Effector memory CD8-positive, alpha-beta T cell (primary cell): ENCODE measurements at regions not wholly inside any gene's neighbourhood (a gene's known extent, or its start where the extent isn't known, plus 50 kb on each side); places are given as distances from the start of the nearest gene placed in this dataset.

Experiments
- ATAC-seq: fragments of 150-1000 bp; cut with Tn5 transposase; replicated peaks from 2 replicates; pipeline ENCODE4 v1.10.0; 2021; ENCODE audit warnings: mild to moderate bottlenecking, moderate library complexity
- DNase-seq, 3 experiments: peaks; one replicate each; pipeline ENCODE4 v3.0.0; 2021
- H3K27ac Mint-ChIP-seq, 2 donors: one replicate each; pipeline ENCODE4 v1.8.0; 2022; ENCODE audit warnings: mild to moderate bottlenecking in 2 of 2, mixed read lengths in 2 of 2, moderate library complexity in 2 of 2
- H3K27me3 Mint-ChIP-seq, 2 donors: one replicate each; pipeline ENCODE4 v1.8.0; 2022; ENCODE audit warnings: mixed read lengths in 2 of 2
- H3K36me3 Mint-ChIP-seq: one replicate; pipeline ENCODE4 v1.8.0; 2022; ENCODE audit warnings: mild to moderate bottlenecking, moderate library complexity, mixed read lengths; ENCODE audit not compliant: insufficient read depth
- H3K4me1 Mint-ChIP-seq, 2 donors: one replicate each; pipeline ENCODE4 v1.8.0; 2022; ENCODE audit warnings: low read depth in 2 of 2, mixed read lengths in 2 of 2
- H3K4me3 Mint-ChIP-seq, 2 donors: one replicate each; pipeline ENCODE4 v1.8.0; 2022; ENCODE audit warnings: mild to moderate bottlenecking in 2 of 2, mixed read lengths in 2 of 2, moderate library complexity in 2 of 2
- H3K9me3 Mint-ChIP-seq, 2 donors: one replicate each; pipeline ENCODE4 v1.8.0; 2022; ENCODE audit warnings: mixed read lengths in 2 of 2

- ATAC-seq: no peak
- Mint-ChIP-seq H3K4me3 (no peak overlapping the region), H3K4me1 (peaks cover 9% of the 10 kb centered on the region in 2 donors), H3K9me3 (no peaks in the 10 kb centered on the region), H3K27me3 (peaks cover 36 to 54% of the 10 kb centered on the region in 2 donors), H3K27ac (no peak overlapping the region), H3K36me3 (no peaks in the 10 kb centered on the region)
- DNase-seq: no peak
Observed at GRCh38 chr4:108359130-108359985, 190.6 kb upstream of the LEF1 start.

- H3K27me3 Mint-ChIP-seq: peaks cover 13 to 34% of the 10 kb centered on the region in 2 donors
Observed at GRCh38 chr4:108355902-108356535, 187.3 kb upstream of the LEF1 start.

GRCh38 chr4:108355186-108355901, 186.6 kb upstream of the LEF1 start:
- peak; percentile 51 for ATAC-seq
- no peak for DNase-seq
- Mint-ChIP-seq H3K4me1 (peaks cover 9% of the 10 kb centered on the region in 2 donors), H3K9me3 (no peaks in the 10 kb centered on the region), H3K27me3 (peaks cover 6 to 27% of the 10 kb centered on the region in 2 donors), H3K36me3 (no peaks in the 10 kb centered on the region), H3K4me3 (no peak overlapping the region), H3K27ac (no peak overlapping the region)

More at GRCh38 chr4:108355902-108356535, 187.3 kb upstream of the LEF1 start:
- Mint-ChIP-seq H3K4me1 (peaks cover 9% of the 10 kb centered on the region in 2 donors), H3K27ac (no peak overlapping the region), H3K36me3 (no peaks in the 10 kb centered on the region), H3K9me3 (no peaks in the 10 kb centered on the region), H3K4me3 (no peak overlapping the region)
- DNase-seq (no peak), ATAC-seq (no peak)

GRCh38 chr4:108352664-108353308, 184.1 kb upstream of the LEF1 start:
- Mint-ChIP-seq H3K9me3 (no peaks in the 10 kb centered on the region), H3K27ac (no peak overlapping the region), H3K4me1 (peaks cover 4 to 5% of the 10 kb centered on the region in 2 donors), H3K36me3 (no peaks in the 10 kb centered on the region), H3K27me3 (peaks cover 0 to 15% of the 10 kb centered on the region in 2 donors), H3K4me3 (no peak overlapping the region)
- DNase-seq (no peak), ATAC-seq (no peak)

GRCh38 chr4:108351791-108352190, 183.1 kb upstream of the LEF1 start:
- Mint-ChIP-seq H3K27ac (no peak overlapping the region), H3K9me3 (no peaks in the 10 kb centered on the region), H3K36me3 (no peaks in the 10 kb centered on the region), H3K27me3 (peaks cover 0 to 10% of the 10 kb centered on the region in 2 donors), H3K4me1 (peaks cover 4 to 5% of the 10 kb centered on the region in 2 donors), H3K4me3 (no peak overlapping the region)
- no peak for DNase-seq
- ATAC-seq: no peak

GRCh38 chr4:108350332-108350731, 181.6 kb upstream of the LEF1 start:
- Mint-ChIP-seq H3K9me3 (no peaks in the 10 kb centered on the region), H3K4me3 (no peak overlapping the region), H3K36me3 (no peaks in the 10 kb centered on the region), H3K4me1 (peaks cover 2 to 3% of the 10 kb centered on the region in 2 donors), H3K27ac (no peak overlapping the region), H3K27me3 (peaks cover 0 to 10% of the 10 kb centered on the region in 2 donors)
- no peak for DNase-seq
- ATAC-seq: no peak

GRCh38 chr4:108346818-108347210, 178.1 kb upstream of the LEF1 start:
- Mint-ChIP-seq H3K4me1 (peaks cover 8 to 9% of the 10 kb centered on the region in 2 donors), H3K27me3 (peaks cover 0 to 4% of the 10 kb centered on the region in 2 donors), H3K4me3 (no peak overlapping the region), H3K27ac (no peak overlapping the region), H3K9me3 (no peaks in the 10 kb centered on the region), H3K36me3 (no peaks in the 10 kb centered on the region)
- DNase-seq: no peak
- ATAC-seq: no peak

- H3K27me3 Mint-ChIP-seq: no peaks in the 10 kb centered on the region
- ATAC-seq: no peak
- no peak for DNase-seq
- no peak overlapping the region for H3K27ac Mint-ChIP-seq
- H3K4me1 Mint-ChIP-seq: peaks cover 8 to 9% of the 10 kb centered on the region in 2 donors
- H3K36me3 Mint-ChIP-seq: no peaks in the 10 kb centered on the region
- H3K9me3 Mint-ChIP-seq: no peaks in the 10 kb centered on the region
- no peak overlapping the region for H3K4me3 Mint-ChIP-seq
Observed at GRCh38 chr4:108345862-108346817, 177.4 kb upstream of the LEF1 start.

GRCh38 chr4:108342325-108342970, 173.7 kb upstream of the LEF1 start:
- H3K4me3 Mint-ChIP-seq: peak overlapping the region; percentile 38 to 55
- H3K4me1 Mint-ChIP-seq: peaks cover 9% of the 10 kb centered on the region in 2 donors
- H3K9me3 Mint-ChIP-seq: no peaks in the 10 kb centered on the region
- peaks cover 4 to 11% of the 10 kb centered on the region in 2 donors for H3K27me3 Mint-ChIP-seq
- peak overlapping the region; percentile 15 to 45 for H3K27ac Mint-ChIP-seq
- DNase-seq: peak in 1 of 3 experiments; percentile 1
- H3K36me3 Mint-ChIP-seq: no peaks in the 10 kb centered on the region
- peak; percentile 88 for ATAC-seq

- no peaks in the 10 kb centered on the region for H3K36me3 Mint-ChIP-seq
- H3K9me3 Mint-ChIP-seq: no peaks in the 10 kb centered on the region
- H3K4me1 Mint-ChIP-seq: peaks cover 6% of the 10 kb centered on the region in 2 donors
- H3K27ac Mint-ChIP-seq: no peak overlapping the region
- no peak overlapping the region for H3K4me3 Mint-ChIP-seq
- ATAC-seq (no peak), DNase-seq (no peak)
- H3K27me3 Mint-ChIP-seq: peaks cover 7 to 37% of the 10 kb centered on the region in 2 donors
Observed at GRCh38 chr4:108337923-108338322, 169.2 kb upstream of the LEF1 start.

GRCh38 chr4:108336076-108336475, 167.3 kb upstream of the LEF1 start:
- no peaks in the 10 kb centered on the region for H3K36me3 Mint-ChIP-seq
- H3K4me1 Mint-ChIP-seq: peaks cover 0 to 1% of the 10 kb centered on the region in 2 donors
- ATAC-seq (no peak), DNase-seq (no peak)
- no peaks in the 10 kb centered on the region for H3K9me3 Mint-ChIP-seq
- no peak overlapping the region for H3K27ac Mint-ChIP-seq
- no peak overlapping the region for H3K4me3 Mint-ChIP-seq
- peaks cover 16 to 50% of the 10 kb centered on the region in 2 donors for H3K27me3 Mint-ChIP-seq

- no peak overlapping the region for H3K27ac Mint-ChIP-seq
- peaks cover 16 to 50% of the 10 kb centered on the region in 2 donors for H3K27me3 Mint-ChIP-seq
- no peaks in the 10 kb centered on the region for H3K9me3 Mint-ChIP-seq
- no peak overlapping the region for H3K4me3 Mint-ChIP-seq
- H3K36me3 Mint-ChIP-seq: no peaks in the 10 kb centered on the region
- ATAC-seq (no peak), DNase-seq (no peak)
- no peaks in the 10 kb centered on the region for H3K4me1 Mint-ChIP-seq
Observed at GRCh38 chr4:108335081-108335480, 166.3 kb upstream of the LEF1 start.
